Stomach (tissue), 4 donors: ENCODE measurements at regions not wholly inside any gene's neighbourhood (a gene's known extent, or its start where the extent isn't known, plus 50 kb on each side); places are given as distances from the start of the nearest gene placed in this dataset.

Experiments
- EP300 ChIP-seq: sonication (generic); formaldehyde crosslinking; IDR thresholded peaks from one replicate; pipeline ENCODE4 v1.6.1; 2017; ENCODE audit warnings: antibody characterized with exemption
- POLR2A ChIP-seq, 4 donors: fragments of 450-650 bp; IDR thresholded peaks; one replicate each; pipeline ENCODE4 v1.6.1; 2016; ENCODE audit warnings: antibody characterized with exemption in 4 of 4, control low read depth in 2 of 4, mild to moderate bottlenecking in 1 of 4, moderate library complexity in 1 of 4
- POLR2AphosphoS5 ChIP-seq, 3 donors: sonication (generic); formaldehyde crosslinking; IDR thresholded peaks; one replicate each; pipeline ENCODE4 v1.6.1; 2016; ENCODE audit warnings: antibody characterized with exemption in 3 of 3
- TF ChIP-seq, protein P1 (sequence below), 7 experiments: fragments of 450-650 bp in 4 of 7; fragments of 200-600 bp in 3 of 7; sonication (generic) in 3 of 7; IDR thresholded peaks; one replicate each; pipeline ENCODE4 v1.5.1; 2016 to 2019; ENCODE audit warnings: antibody characterized with exemption in 7 of 7, control low read depth in 2 of 7, mild to moderate bottlenecking in 1 of 7

DNA sequence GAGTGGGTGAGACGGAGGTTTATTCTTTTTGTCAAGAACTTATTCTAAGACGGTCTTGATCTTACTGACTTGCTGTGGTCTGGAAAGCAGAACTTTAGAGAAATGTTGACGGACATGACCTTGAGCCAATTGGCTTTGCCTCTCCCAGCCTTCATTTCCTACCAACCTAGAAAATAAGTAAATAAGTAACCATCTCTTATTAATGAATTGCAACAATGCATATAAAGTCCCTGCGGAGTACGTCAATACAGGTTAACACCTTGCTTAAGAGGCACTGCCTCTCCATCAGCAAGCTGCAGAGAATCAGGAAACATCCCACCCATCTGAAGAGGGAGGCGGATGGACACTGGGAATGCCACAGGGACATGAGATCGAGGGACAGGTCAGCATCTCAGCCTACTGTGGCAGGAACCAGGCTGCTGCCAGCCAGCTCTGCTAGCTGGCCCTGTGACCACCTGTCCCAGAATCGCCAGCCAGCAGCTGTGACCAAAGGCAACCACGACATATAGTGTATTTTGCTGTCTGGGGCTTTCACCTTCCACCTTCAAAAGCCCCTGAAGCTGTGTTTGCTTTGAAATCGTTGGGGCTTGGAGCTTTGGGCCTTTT is 208.3 kb downstream of the BCL11B start:
- TF ChIP-seq POLR2AphosphoS5 (IDR thresholded peaks at IDR 0.05) (no peak), EP300 (no peak), POLR2A (IDR thresholded peaks at IDR 0.05) (no peak)
- TF ChIP-seq, protein P1, sequence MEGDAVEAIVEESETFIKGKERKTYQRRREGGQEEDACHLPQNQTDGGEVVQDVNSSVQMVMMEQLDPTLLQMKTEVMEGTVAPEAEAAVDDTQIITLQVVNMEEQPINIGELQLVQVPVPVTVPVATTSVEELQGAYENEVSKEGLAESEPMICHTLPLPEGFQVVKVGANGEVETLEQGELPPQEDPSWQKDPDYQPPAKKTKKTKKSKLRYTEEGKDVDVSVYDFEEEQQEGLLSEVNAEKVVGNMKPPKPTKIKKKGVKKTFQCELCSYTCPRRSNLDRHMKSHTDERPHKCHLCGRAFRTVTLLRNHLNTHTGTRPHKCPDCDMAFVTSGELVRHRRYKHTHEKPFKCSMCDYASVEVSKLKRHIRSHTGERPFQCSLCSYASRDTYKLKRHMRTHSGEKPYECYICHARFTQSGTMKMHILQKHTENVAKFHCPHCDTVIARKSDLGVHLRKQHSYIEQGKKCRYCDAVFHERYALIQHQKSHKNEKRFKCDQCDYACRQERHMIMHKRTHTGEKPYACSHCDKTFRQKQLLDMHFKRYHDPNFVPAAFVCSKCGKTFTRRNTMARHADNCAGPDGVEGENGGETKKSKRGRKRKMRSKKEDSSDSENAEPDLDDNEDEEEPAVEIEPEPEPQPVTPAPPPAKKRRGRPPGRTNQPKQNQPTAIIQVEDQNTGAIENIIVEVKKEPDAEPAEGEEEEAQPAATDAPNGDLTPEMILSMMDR (IDR thresholded peaks at IDR 0.05): no peak
